Esophagus squamous epithelium (tissue), 5 donors: ENCODE measurements at regions not wholly inside any gene's neighbourhood (a gene's known extent, or its start where the extent isn't known, plus 50 kb on each side); places are given as distances from the start of the nearest gene placed in this dataset.
"Not testable (repeated sequence)": the region's sequence is repeated elsewhere in the genome, so short reads cannot be mapped to it uniquely, and the experiment has no call there.

Source experiments
- DNase-seq: peaks from one replicate; lab custom pipeline; 2025; lab: John Stamatoyannopoulos, UW
- H3K27ac ChIP-seq, 4 donors: fragments of 200-600 bp; sonication (generic); one replicate each; pipeline ENCODE4 v1.5.1; 2016 to 2019; ENCODE audit warnings: mild to moderate bottlenecking in 1 of 4
- H3K27me3 ChIP-seq, 4 donors: fragments of 200-600 bp; sonication (generic); 1 replicate in 3 of 4; 2 replicates in 1 of 4; pipeline versions ENCODE4 v1.5.1 to v1.6.0; 2017 to 2021; ENCODE audit warnings: antibody characterized with exemption in 1 of 4
- H3K36me3 ChIP-seq, 3 donors: fragments of 200-600 bp; sonication (generic); one replicate each; pipeline ENCODE4 v1.5.1; 2016 to 2019
- H3K4me1 ChIP-seq, 3 donors: fragments of 200-600 bp; sonication (generic); one replicate each; pipeline ENCODE4 v1.5.1; 2017 to 2019
- H3K4me3 ChIP-seq, 4 donors: fragments of 200-600 bp; sonication (generic); 1 replicate in 3 of 4; 2 replicates in 1 of 4; pipeline ENCODE4 v1.5.1; 2016 to 2019; ENCODE audit warnings: mild to moderate bottlenecking in 2 of 4, moderate library complexity in 1 of 4
- H3K9me3 ChIP-seq, 3 donors: fragments of 200-600 bp; sonication (generic); one replicate each; pipeline ENCODE4 v1.5.1; 2016 to 2019
- POLR2A ChIP-seq, 4 donors: fragments of 450-650 bp; IDR thresholded peaks; one replicate each; pipeline ENCODE4 v1.6.1; 2017; ENCODE audit warnings: antibody characterized with exemption in 4 of 4, mild to moderate bottlenecking in 4 of 4, moderate library complexity in 3 of 4
- WGBS, 2 donors: methylation state at CpG; one replicate each; pipeline ENCODE4 v1.1.5; 2018; 5-methylcytosine and 5-hydroxymethylcytosine counted together
- intact Hi-C: fragments of 100-400 bp; cut with DNase I; formaldehyde crosslinking; loops from one replicate; pipeline ENCODE4 v1.15.0; 2022
- TF ChIP-seq, protein P1 (sequence below), 6 experiments: fragments of 450-650 bp in 4 of 6; fragments of 200-600 bp in 2 of 6; sonication (generic) in 2 of 6; IDR thresholded peaks; one replicate each; pipeline ENCODE4 v1.5.1; 2016 to 2019; ENCODE audit warnings: antibody characterized with exemption in 6 of 6, mild to moderate bottlenecking in 4 of 6, moderate library complexity in 4 of 6
- donor health status: DM: yes; HTN: yes; CAD: no.

DNA sequence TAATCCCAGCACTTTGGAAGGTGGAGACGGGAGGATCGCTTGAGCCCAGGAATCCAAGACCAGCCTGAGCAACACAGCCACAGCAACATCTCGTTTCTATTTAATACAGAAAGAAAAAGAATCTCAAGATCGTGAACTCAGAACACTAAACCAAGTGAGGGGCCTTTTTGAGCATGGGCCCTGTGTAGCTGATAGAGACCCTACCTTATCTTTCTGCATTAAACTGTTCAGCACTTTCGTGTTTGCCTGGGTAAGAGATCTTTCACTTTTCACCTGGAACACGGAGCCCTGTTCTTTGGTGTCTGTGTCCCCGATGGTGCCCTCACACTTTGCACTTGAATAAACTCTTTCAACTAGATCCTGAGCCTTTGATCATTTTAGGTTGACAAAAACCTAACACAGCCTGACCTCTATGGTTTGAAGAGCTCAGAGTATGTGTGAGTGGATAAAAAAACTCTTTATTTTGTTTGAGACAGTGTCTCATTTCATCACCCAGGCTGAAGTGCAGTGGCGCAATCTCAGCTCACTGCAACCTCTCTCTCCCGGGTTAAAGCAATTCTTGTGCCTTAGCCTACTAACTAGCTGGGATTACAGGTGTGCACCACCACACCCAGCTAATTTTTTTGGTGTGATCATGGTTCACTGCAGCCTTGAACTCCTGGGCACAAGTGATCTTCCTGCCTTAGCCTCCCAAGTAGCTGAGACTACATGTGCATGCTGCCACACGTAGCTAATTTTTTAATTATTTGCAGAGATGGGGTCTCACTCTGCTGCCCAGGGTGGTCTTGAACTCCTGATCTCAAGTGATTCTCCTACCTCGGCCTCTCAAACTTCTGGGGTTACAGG is 83.8 kb upstream of the GRIN2A start:
- DNase-seq = no peak
- H3K27me3 ChIP-seq = no peaks in the 10 kb centered on the region
- H3K4me1 ChIP-seq = no peaks in the 10 kb centered on the region
- no peaks in the 10 kb centered on the region for H3K9me3 ChIP-seq
- intact Hi-C loops = no loop called here
- no peaks in the 10 kb centered on the region for H3K36me3 ChIP-seq
- WGBS, 2 donors = 70 to 74% methylated on average over 11 of the region's 11 CpGs
- H3K4me3 ChIP-seq = no peak overlapping the region
- H3K27ac ChIP-seq = no peak overlapping the region
- TF ChIP-seq POLR2A (IDR thresholded peaks at IDR 0.05) = no peak
- TF ChIP-seq, protein P1, sequence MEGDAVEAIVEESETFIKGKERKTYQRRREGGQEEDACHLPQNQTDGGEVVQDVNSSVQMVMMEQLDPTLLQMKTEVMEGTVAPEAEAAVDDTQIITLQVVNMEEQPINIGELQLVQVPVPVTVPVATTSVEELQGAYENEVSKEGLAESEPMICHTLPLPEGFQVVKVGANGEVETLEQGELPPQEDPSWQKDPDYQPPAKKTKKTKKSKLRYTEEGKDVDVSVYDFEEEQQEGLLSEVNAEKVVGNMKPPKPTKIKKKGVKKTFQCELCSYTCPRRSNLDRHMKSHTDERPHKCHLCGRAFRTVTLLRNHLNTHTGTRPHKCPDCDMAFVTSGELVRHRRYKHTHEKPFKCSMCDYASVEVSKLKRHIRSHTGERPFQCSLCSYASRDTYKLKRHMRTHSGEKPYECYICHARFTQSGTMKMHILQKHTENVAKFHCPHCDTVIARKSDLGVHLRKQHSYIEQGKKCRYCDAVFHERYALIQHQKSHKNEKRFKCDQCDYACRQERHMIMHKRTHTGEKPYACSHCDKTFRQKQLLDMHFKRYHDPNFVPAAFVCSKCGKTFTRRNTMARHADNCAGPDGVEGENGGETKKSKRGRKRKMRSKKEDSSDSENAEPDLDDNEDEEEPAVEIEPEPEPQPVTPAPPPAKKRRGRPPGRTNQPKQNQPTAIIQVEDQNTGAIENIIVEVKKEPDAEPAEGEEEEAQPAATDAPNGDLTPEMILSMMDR (IDR thresholded peaks at IDR 0.05) = no peak

DNA sequence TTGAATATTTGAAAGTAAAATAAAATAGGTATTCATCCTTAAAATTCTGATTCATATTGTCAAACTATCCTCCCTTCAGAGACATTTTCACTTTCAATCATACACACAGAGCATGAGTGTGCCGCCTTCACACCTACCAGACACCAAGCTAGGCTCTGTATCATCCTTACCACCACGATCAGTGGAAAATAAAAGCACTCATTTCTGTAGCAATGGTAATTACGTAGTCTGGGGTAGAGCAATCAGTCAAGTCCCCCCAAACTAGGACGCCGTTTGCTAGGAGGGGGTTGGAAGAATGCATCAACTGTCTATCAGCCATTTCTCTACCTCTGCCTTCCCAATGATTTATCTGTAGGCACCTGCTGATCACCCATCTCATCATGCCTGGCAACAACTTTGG is 84.6 kb upstream of the GRIN2A start:
- Histone ChIP-seq H3K27ac (no peak overlapping the region), H3K27me3 (no peaks in the 10 kb centered on the region), H3K36me3 (no peaks in the 10 kb centered on the region), H3K9me3 (no peaks in the 10 kb centered on the region), H3K4me1 (no peaks in the 10 kb centered on the region), H3K4me3 (no peak overlapping the region)
- WGBS, 2 donors = 60 to 77% methylated on average over 5 of the region's 5 CpGs
- intact Hi-C loops = no loop called here
- no peak for DNase-seq
- no peak for TF ChIP-seq POLR2A (IDR thresholded peaks at IDR 0.05)
- TF ChIP-seq, protein P1 (IDR thresholded peaks at IDR 0.05) = no peak

DNA sequence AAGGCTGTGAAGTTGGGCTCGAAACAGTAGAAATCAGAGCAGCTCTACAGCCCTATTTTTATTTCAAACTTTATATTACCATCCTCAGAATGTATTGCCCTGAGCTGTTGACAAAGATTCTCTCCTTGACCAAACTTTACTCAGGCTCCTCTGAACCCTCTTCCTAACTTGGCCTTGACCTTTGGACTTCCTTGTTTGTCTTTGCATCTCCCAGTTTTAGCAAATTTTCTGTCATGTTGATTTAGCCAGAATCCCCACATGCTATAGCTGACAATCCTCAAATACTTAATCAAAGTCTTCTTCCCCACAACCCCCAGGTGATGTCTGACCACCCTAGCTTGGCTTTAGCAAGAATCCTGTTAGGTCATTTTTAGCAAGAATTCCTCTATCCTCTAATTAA is 87.4 kb upstream of the GRIN2A start:
- Histone ChIP-seq H3K9me3 (peaks cover 0 to 4% (median 0%) of the 10 kb centered on the region in 3 donors), H3K4me3 (no peak overlapping the region), H3K27me3 (no peaks in the 10 kb centered on the region), H3K27ac (no peak overlapping the region), H3K36me3 (no peaks in the 10 kb centered on the region), H3K4me1 (no peaks in the 10 kb centered on the region)
- DNase-seq = no peak
- TF ChIP-seq, protein P1 (IDR thresholded peaks at IDR 0.05) = no peak
- WGBS, 2 donors = 81 to 94% methylated on average over 1 of the region's 1 CpG
- intact Hi-C loops = no loop called here

DNA sequence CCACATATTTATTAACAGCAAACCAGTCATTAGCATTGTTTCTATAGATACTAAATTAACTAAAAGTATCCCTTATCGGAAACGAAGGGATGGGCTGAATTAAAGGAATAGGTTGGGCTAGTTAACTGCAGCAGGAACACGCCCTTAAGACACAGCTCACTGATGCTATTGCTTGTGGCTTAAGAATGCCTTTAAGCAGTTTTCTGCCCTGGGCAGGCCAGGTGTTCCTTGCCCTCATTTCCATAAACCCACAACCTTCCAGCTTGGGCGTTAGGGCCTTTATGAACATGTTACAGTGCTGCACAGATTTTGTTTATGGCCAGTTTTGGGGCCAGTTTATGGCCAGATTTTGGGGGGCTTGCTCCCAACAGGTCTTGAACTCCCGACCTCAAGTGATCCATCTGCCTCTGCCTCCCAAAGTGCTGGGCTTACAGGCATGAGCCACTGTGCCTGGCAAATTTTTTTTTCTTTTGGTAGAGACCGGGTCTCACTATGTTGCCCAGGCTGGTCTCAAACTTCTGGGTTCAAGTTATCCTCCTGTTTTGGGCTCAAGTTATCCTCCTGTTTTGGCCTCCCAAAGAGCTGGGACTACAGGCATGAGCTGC is 90.1 kb upstream of the GRIN2A start:
- DNase-seq, H3K27ac ChIP-seq, H3K27me3 ChIP-seq, intact Hi-C loops, H3K4me1 ChIP-seq, H3K9me3 ChIP-seq, H3K4me3 ChIP-seq, H3K36me3 ChIP-seq: not testable (repeated sequence)
- WGBS, 2 donors = 59 to 64% methylated on average over 6 of the region's 6 CpGs

DNA sequence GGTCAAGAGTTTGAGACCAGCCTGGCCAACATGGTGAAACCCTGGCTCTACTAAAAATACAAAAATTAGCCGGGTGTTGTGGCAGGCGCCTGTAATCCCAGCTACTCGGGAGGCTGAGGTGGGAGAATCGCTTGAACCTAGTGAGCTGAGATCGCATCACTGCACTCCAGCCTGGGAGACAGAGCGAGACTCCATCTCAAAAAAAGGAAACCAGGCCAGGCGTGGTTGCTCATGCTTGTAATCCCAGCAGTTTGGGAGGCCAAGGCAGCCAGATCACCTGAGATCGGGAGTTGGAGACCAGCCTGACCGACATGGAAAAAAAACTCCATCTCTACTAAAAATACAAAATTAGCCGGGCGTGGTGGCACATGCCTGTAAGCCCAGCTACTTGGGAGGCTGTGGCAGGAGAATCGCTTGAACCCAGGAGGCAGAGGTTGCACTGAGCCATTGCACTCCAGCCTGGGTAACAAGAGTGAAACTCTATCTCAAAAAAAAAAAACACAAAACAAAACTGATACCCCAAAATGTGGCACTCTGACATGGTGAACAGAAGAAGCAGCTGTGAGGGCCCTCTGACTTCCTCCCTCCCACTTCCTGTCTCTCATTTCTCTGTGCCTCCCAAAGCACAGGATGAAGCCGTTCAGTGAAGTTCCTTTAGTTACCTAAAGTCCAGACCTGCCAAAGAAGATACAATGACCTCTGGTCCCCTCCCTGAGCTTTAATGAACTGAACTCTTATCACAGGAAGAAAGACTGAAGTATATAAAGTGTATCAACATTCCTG is 93.2 kb upstream of the GRIN2A start:
- H3K4me3 ChIP-seq, intact Hi-C loops, H3K27ac ChIP-seq, H3K36me3 ChIP-seq, DNase-seq, H3K27me3 ChIP-seq, H3K4me1 ChIP-seq: not testable (repeated sequence)
- WGBS, 2 donors = 77 to 88% methylated on average over 9 to 13 of the region's 13 CpGs
- peaks cover 0 to 15% (median 0%) of the 10 kb centered on the region in 3 donors for H3K9me3 ChIP-seq

DNA sequence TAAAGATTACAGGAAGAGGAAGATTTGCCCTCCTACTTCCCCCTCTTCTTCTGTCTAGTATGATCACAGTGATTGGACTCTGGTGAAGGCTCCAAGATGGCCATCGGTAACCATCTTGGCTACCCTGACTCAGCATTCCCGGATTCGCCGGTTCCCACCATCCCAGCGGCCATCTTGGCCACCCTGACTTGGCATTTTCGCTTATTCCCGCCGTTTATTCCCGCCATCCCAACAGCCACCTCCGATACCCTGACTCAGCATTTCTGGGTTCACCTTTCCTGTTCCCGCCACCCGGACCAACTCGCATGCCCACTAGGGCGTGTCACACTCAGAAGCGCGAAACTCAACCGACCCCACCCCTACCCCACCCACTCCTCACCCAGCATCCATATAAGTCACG is 95.4 kb upstream of the GRIN2A start:
- Histone ChIP-seq H3K4me1 (peaks cover 0 to 9% (median 4%) of the 10 kb centered on the region in 3 donors), H3K27me3 (no peaks in the 10 kb centered on the region), H3K36me3 (no peaks in the 10 kb centered on the region), H3K9me3 (peaks cover 0 to 11% (median 0%) of the 10 kb centered on the region in 3 donors), H3K27ac (no peak overlapping the region), H3K4me3 (no peak overlapping the region)
- 81 to 84% methylated on average over 16 to 17 of the region's 18 CpGs for WGBS, 2 donors
- no peak for DNase-seq
- TF ChIP-seq POLR2A (IDR thresholded peaks at IDR 0.05) = no peak
- TF ChIP-seq, protein P1 (IDR thresholded peaks at IDR 0.05) = no peak
- intact Hi-C loops = no loop called here
